HCT116 (cell line): ENCODE measurements at regions not wholly inside any gene's neighbourhood (a gene's known extent, or its start where the extent isn't known, plus 50 kb on each side); places are given as distances from the start of the nearest gene placed in this dataset.

ENCODE experiments used
- ATAC-seq: fragments of 200-7000 bp; cut with Tn5 transposase; 2 replicates; pipeline ENCODE4 v1.9.1; 2020; ENCODE audit warnings: mild to moderate bottlenecking, moderate library complexity
- BruUV-seq: library from RNA; stranded (reverse); fragments of 400-500 nt; replicated peaks from 2 replicates; lab custom pipeline; 2021; lab: Mats Ljungman, UMichigan
- CTCF ChIA-PET: fragments of 300-600 bp; sonication (Branson Sonifier 250); formaldehyde crosslinking; loops from one replicate; lab custom pipeline; 2021; ENCODE audit warnings: antibody characterized with exemption; lab: Charles Lee
- POLR2A ChIA-PET: fragments of 300-600, 350-600 bp; sonication (Branson Sonifier 250); formaldehyde crosslinking; loops from one replicate; lab custom pipeline; 2021; ENCODE audit warnings: antibody characterized with exemption; lab: Charles Lee
- RAD21 ChIA-PET, 2 experiments: fragments of 300-600 bp; sonication (Branson Sonifier 250); formaldehyde crosslinking; loops; one replicate each; lab custom pipeline; 2023; ENCODE audit warnings: low total read pairs in 2 of 2; ENCODE audit not compliant: uncharacterized antibody in 2 of 2, unreplicated experiment in 2 of 2, low non-redundant PET in 1 of 2; lab: Charles Lee
- DNase-seq: peaks from one replicate; pipeline ENCODE4 v3.0.0-alpha.2; 2010; ENCODE audit warnings: low read depth, low spot score
- H2AFZ ChIP-seq: fragments of 200-600 bp; shearing (Covaris generic), sonication (generic); 2 replicates; pipeline ENCODE4 v1.6.1; 2017; ENCODE audit warnings: low read depth, mixed run types, mixed read lengths, antibody characterized with exemption, low read length; ENCODE audit not compliant: poor library complexity, severe bottlenecking
- H3K27ac ChIP-seq: 2 replicates; pipeline ENCODE4 v1.5.1; 2012; ENCODE audit warnings: low read depth, low read length
- H3K27me3 ChIP-seq: fragments of 200-600 bp; sonication (generic); 2 replicates; pipeline ENCODE4 v1.6.1; 2016; ENCODE audit warnings: mixed run types, low read length, mixed read lengths; ENCODE audit not compliant: insufficient read depth
- H3K36me3 ChIP-seq, 2 experiments: fragments of 200-500 bp in 1 of 2; fragments of 200-600 bp in 1 of 2; sonication (Bioruptor generic) in 1 of 2; sonication (generic) in 1 of 2; 2 replicates each; pipeline versions ENCODE4 v1.5.1 to v1.6.1; 2014 to 2016; ENCODE audit warnings: low read length in 2 of 2, inconsistent platforms in 1 of 2, mixed read lengths in 1 of 2, mixed run types in 1 of 2; ENCODE audit not compliant: insufficient read depth in 2 of 2, control insufficient read depth in 1 of 2
- H3K4me1 ChIP-seq, 2 experiments: fragments of 200-600 bp in 1 of 2; sonication (generic) in 1 of 2; 2 replicates each; pipeline versions ENCODE4 v1.5.1 to v1.6.1; 2012 to 2017; ENCODE audit warnings: low read length in 2 of 2, inconsistent platforms in 1 of 2, mild to moderate bottlenecking in 1 of 2, mixed read lengths in 1 of 2, mixed run types in 1 of 2, moderate library complexity in 1 of 2; ENCODE audit not compliant: insufficient read depth in 2 of 2, control insufficient read depth in 1 of 2
- H3K4me2 ChIP-seq: fragments of 200-600 bp; sonication (generic); 2 replicates; pipeline ENCODE4 v1.6.1; 2017; ENCODE audit warnings: mixed run types, low read length, mixed read lengths
- H3K4me3 ChIP-seq, 2 experiments: fragments of 200-600 bp in 1 of 2; sonication (generic) in 1 of 2; replicated peaks in 1 of 2; 2 replicates each; pipeline ENCODE4 v1.5.1; 2011 to 2016; ENCODE audit warnings: low read length in 2 of 2, control low read depth in 1 of 2, low read depth in 1 of 2, mild to moderate bottlenecking in 1 of 2, mixed read lengths in 1 of 2, mixed run types in 1 of 2
- H3K79me2 ChIP-seq: fragments of 200-600 bp; sonication (generic); 2 replicates; pipeline ENCODE4 v1.6.1; 2017; ENCODE audit warnings: mild to moderate bottlenecking, mixed run types, low read length, moderate library complexity, mixed read lengths; ENCODE audit not compliant: insufficient read depth
- H3K9ac ChIP-seq: fragments of 200-600 bp; sonication (generic); 2 replicates; pipeline ENCODE4 v1.6.1; 2016; ENCODE audit warnings: low read length, mixed read lengths
- H3K9me2 ChIP-seq: fragments of 200-600 bp; sonication (generic), shearing (Covaris generic); 2 replicates; pipeline ENCODE4 v1.6.1; 2017; ENCODE audit warnings: mixed run types, mild to moderate bottlenecking, moderate library complexity; ENCODE audit not compliant: insufficient read depth
- H3K9me3 ChIP-seq, 2 experiments: fragments of 200-500 bp in 1 of 2; fragments of 200-600 bp in 1 of 2; sonication (Bioruptor generic) in 1 of 2; sonication (generic) in 1 of 2; 2 replicates each; pipeline ENCODE4 v1.6.1; 2014 to 2017; ENCODE audit warnings: low read length in 2 of 2, mixed read lengths in 2 of 2, inconsistent platforms in 1 of 2, low read depth in 1 of 2, mild to moderate bottlenecking in 1 of 2, mixed run types in 1 of 2, moderate library complexity in 1 of 2; ENCODE audit not compliant: control insufficient read depth in 1 of 2, insufficient read depth in 1 of 2
- H4K20me1 ChIP-seq: fragments of 200-600 bp; sonication (generic), shearing (Covaris generic); 2 replicates; pipeline ENCODE4 v1.6.1; 2017; ENCODE audit warnings: mixed run types, mild to moderate bottlenecking, moderate library complexity; ENCODE audit not compliant: insufficient read depth
- EGR1 ChIP-seq: IDR thresholded peaks from 2 replicates; pipeline ENCODE4 v1.6.1; 2012; ENCODE audit warnings: low read depth
- ELF1 ChIP-seq: IDR thresholded peaks from 2 replicates; pipeline ENCODE4 v1.6.1; 2012; ENCODE audit warnings: low read depth, borderline replicate concordance
- EZH2 ChIP-seq: fragments of 200-600 bp; sonication (generic); IDR thresholded peaks from 2 replicates; pipeline ENCODE4 v1.6.1; 2017; ENCODE audit warnings: antibody characterized with exemption, mixed run types
- EZH2phosphoT487 ChIP-seq: fragments of 200-600 bp; IDR thresholded peaks from 2 replicates; pipeline ENCODE4 v1.6.1; 2018; ENCODE audit warnings: antibody characterized with exemption, borderline replicate concordance
- FOSL1 ChIP-seq: IDR thresholded peaks from 2 replicates; pipeline ENCODE4 v1.6.1; 2012; ENCODE audit warnings: low read depth
- JUND ChIP-seq: IDR thresholded peaks from 2 replicates; pipeline ENCODE4 v1.6.1; 2012
- RAD21 ChIP-seq: IDR thresholded peaks from 2 replicates; pipeline ENCODE4 v1.6.1; 2012; ENCODE audit warnings: low read depth, mild to moderate bottlenecking
- SIN3A ChIP-seq: IDR thresholded peaks from 2 replicates; pipeline ENCODE4 v1.6.1; 2012; ENCODE audit warnings: low read depth
- SP1 ChIP-seq: IDR thresholded peaks from 2 replicates; pipeline ENCODE4 v1.6.1; 2012; ENCODE audit warnings: low read depth
- SRF ChIP-seq: IDR thresholded peaks from 2 replicates; pipeline ENCODE4 v1.6.1; 2012; ENCODE audit warnings: low read depth
- TCF7L2 ChIP-seq: IDR thresholded peaks from 2 replicates; pipeline ENCODE4 v1.7.0; 2011; ENCODE audit warnings: borderline replicate concordance, inconsistent platforms; ENCODE audit not compliant: insufficient read depth, insufficient read length; ENCODE audit errors: extremely low read depth
- ZFX ChIP-seq: fragments of 450-650 bp; IDR thresholded peaks from 2 replicates; pipeline ENCODE4 v1.6.1; 2017
- ZNF274 ChIP-seq: fragments of 200-500 bp; sonication (Bioruptor generic); IDR thresholded peaks from 2 replicates; pipeline ENCODE4 v1.6.1; 2014; ENCODE audit warnings: mild to moderate bottlenecking, low read depth, low read length, inconsistent platforms
- intact Hi-C: fragments of 100-400 bp; cut with micrococcal nuclease; formaldehyde crosslinking; loops from 2 replicates; pipeline ENCODE4 v1.10.0; 2022
- TF ChIP-seq, protein P1 (sequence below): IDR thresholded peaks from 2 replicates; pipeline ENCODE4 v1.6.1; 2012
- TF ChIP-seq, protein P2 (sequence below), 3 experiments: fragments of 200-600 bp in 1 of 3; sonication (generic) in 1 of 3; IDR thresholded peaks in 2 of 3; conservative IDR thresholded peaks in 1 of 3; 2 replicates each; pipeline ENCODE4 v1.5.1; 2012 to 2017; ENCODE audit warnings: low read depth in 2 of 3, low read length in 2 of 3, antibody characterized with exemption in 1 of 3, borderline replicate concordance in 1 of 3, control low read depth in 1 of 3, mild to moderate bottlenecking in 1 of 3, mixed read lengths in 1 of 3, mixed run types in 1 of 3, moderate library complexity in 1 of 3; ENCODE audit not compliant: insufficient read depth in 1 of 3
- TF ChIP-seq, protein P3 (sequence below): IDR thresholded peaks from 2 replicates; pipeline ENCODE4 v1.6.1; 2011; ENCODE audit warnings: mild to moderate bottlenecking, low read length, moderate library complexity; ENCODE audit not compliant: insufficient replicate concordance; ENCODE audit errors: extremely low read depth
- TF ChIP-seq, protein P4 (sequence below): IDR thresholded peaks from 2 replicates; pipeline ENCODE4 v1.6.1; 2012; ENCODE audit warnings: low read depth

DNA sequence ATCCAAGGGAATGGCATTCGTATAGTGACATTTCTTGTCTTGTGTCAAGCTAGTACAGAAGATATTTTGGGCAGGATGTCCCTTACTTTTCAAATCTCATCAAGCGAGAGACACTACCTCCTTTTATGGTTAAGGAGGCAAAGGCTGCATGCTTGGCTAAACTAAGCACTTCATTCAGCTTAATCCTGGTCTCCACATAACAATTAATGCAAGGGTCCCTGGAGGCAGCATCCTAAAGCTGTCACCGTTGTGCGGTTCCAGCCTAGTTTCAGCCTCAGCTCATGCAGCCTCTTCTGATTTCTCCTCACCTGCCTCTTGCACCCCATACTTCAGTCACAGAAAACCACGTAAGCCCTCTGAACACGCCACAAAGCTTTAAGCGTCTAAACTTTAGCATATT, 67.1 kb upstream of the SLC22A23 start:
- POLR2A ChIA-PET: no interaction called here
- TF ChIP-seq, protein P1, sequence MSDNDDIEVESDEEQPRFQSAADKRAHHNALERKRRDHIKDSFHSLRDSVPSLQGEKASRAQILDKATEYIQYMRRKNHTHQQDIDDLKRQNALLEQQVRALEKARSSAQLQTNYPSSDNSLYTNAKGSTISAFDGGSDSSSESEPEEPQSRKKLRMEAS: no peak
- TF ChIP-seq JUND (no peak), SRF (no peak), ELF1 (no peak), SP1 (no peak), FOSL1 (no peak), RAD21 (no peak), EZH2phosphoT487 (no peak), ZNF274 (no peak), SIN3A (no peak), EGR1 (no peak), TCF7L2 (no peak), ZFX (no peak), EZH2 (no peak)
- TF ChIP-seq, protein P2, sequence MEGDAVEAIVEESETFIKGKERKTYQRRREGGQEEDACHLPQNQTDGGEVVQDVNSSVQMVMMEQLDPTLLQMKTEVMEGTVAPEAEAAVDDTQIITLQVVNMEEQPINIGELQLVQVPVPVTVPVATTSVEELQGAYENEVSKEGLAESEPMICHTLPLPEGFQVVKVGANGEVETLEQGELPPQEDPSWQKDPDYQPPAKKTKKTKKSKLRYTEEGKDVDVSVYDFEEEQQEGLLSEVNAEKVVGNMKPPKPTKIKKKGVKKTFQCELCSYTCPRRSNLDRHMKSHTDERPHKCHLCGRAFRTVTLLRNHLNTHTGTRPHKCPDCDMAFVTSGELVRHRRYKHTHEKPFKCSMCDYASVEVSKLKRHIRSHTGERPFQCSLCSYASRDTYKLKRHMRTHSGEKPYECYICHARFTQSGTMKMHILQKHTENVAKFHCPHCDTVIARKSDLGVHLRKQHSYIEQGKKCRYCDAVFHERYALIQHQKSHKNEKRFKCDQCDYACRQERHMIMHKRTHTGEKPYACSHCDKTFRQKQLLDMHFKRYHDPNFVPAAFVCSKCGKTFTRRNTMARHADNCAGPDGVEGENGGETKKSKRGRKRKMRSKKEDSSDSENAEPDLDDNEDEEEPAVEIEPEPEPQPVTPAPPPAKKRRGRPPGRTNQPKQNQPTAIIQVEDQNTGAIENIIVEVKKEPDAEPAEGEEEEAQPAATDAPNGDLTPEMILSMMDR (IDR thresholded peaks at IDR 0.05 in 2 of 3, conservative IDR thresholded peaks at IDR 0.05 in 1 of 3; ENCODE audit: borderline replicate concordance in 1 of 3, insufficient read depth in 1 of 3, low read depth in 2 of 3, low read length in 2 of 3): no peak
- TF ChIP-seq, protein P3, sequence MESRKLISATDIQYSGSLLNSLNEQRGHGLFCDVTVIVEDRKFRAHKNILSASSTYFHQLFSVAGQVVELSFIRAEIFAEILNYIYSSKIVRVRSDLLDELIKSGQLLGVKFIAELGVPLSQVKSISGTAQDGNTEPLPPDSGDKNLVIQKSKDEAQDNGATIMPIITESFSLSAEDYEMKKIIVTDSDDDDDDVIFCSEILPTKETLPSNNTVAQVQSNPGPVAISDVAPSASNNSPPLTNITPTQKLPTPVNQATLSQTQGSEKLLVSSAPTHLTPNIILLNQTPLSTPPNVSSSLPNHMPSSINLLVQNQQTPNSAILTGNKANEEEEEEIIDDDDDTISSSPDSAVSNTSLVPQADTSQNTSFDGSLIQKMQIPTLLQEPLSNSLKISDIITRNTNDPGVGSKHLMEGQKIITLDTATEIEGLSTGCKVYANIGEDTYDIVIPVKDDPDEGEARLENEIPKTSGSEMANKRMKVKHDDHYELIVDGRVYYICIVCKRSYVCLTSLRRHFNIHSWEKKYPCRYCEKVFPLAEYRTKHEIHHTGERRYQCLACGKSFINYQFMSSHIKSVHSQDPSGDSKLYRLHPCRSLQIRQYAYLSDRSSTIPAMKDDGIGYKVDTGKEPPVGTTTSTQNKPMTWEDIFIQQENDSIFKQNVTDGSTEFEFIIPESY: no peak
- TF ChIP-seq, protein P4, sequence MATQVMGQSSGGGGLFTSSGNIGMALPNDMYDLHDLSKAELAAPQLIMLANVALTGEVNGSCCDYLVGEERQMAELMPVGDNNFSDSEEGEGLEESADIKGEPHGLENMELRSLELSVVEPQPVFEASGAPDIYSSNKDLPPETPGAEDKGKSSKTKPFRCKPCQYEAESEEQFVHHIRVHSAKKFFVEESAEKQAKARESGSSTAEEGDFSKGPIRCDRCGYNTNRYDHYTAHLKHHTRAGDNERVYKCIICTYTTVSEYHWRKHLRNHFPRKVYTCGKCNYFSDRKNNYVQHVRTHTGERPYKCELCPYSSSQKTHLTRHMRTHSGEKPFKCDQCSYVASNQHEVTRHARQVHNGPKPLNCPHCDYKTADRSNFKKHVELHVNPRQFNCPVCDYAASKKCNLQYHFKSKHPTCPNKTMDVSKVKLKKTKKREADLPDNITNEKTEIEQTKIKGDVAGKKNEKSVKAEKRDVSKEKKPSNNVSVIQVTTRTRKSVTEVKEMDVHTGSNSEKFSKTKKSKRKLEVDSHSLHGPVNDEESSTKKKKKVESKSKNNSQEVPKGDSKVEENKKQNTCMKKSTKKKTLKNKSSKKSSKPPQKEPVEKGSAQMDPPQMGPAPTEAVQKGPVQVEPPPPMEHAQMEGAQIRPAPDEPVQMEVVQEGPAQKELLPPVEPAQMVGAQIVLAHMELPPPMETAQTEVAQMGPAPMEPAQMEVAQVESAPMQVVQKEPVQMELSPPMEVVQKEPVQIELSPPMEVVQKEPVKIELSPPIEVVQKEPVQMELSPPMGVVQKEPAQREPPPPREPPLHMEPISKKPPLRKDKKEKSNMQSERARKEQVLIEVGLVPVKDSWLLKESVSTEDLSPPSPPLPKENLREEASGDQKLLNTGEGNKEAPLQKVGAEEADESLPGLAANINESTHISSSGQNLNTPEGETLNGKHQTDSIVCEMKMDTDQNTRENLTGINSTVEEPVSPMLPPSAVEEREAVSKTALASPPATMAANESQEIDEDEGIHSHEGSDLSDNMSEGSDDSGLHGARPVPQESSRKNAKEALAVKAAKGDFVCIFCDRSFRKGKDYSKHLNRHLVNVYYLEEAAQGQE: no peak
- Histone ChIP-seq H3K4me3 (no peak overlapping the region), H3K9me3 (no peaks in the 10 kb centered on the region), H4K20me1 (no peaks in the 10 kb centered on the region), H3K27me3 (no peaks in the 10 kb centered on the region; the same call in 1 of the 2 replicates), H3K79me2 (no peaks in the 10 kb centered on the region), H3K27ac (no peak overlapping the region), H3K36me3 (no peaks in the 10 kb centered on the region), H3K9ac (no peak overlapping the region), H3K4me1 (peaks cover 0 to 2% of the 10 kb centered on the region in 2 experiments; a peak in 2 of 4 replicates), H2AFZ (no peak overlapping the region), H3K9me2 (no peaks in the 10 kb centered on the region), H3K4me2 (no peak overlapping the region)
- BruUV-seq: no TSS peak
- RAD21 ChIA-PET: no interaction called here
- intact Hi-C loops: no loop called here
- ATAC-seq (no peak), DNase-seq (no peak)
- CTCF ChIA-PET: no interaction called here
